ENCODE measurements at regions not wholly inside any gene's neighbourhood (a gene's known extent, or its start where the extent isn't known, plus 50 kb on each side); places are given as distances from the start of the nearest gene placed in this dataset.

- no peak overlapping the region for H3K4me2 ChIP-seq (ENCODE audit: control insufficient read depth, extremely low read depth, insufficient read depth, low read depth, low read length)
- no peaks in the 10 kb centered on the region for H3K4me1 ChIP-seq (ENCODE audit: control insufficient read depth, extremely low read depth, insufficient read depth, low read length)
- H3K4me3 ChIP-seq (ENCODE audit: control insufficient read depth in 2 of 3, extremely low read depth in 1 of 3, insufficient read depth in 2 of 3, low read depth in 1 of 3, low read length in 3 of 3), result no peak overlapping the region
- FAIRE-seq (no peak), DNase-seq (ENCODE audit: low read depth, low spot score) (no peak)
- H3K36me3 ChIP-seq (ENCODE audit: control insufficient read depth in 2 of 2, extremely low read depth in 1 of 2, insufficient read depth in 2 of 2, low read length in 2 of 2), result no peaks in the 10 kb centered on the region
- H3K79me2 ChIP-seq (ENCODE audit: control insufficient read depth, insufficient read depth, low read length), result no peaks in the 10 kb centered on the region
- H3K9me3 ChIP-seq (ENCODE audit: control insufficient read depth, low read depth, low read length), result no peaks in the 10 kb centered on the region
- H4K20me1 ChIP-seq (ENCODE audit: control insufficient read depth, extremely low read depth, insufficient read depth, low read length), result no peaks in the 10 kb centered on the region
- H3K27ac ChIP-seq (ENCODE audit: control insufficient read depth, insufficient read depth, low read length), result no peak overlapping the region
- H2AFZ ChIP-seq (ENCODE audit: control insufficient read depth, low read length), result no peak overlapping the region
- dilution Hi-C loops (cut with MboI; ENCODE audit: extremely low pct_ligation_motif_present, low sequenced_read_pairs), result no loop called here
- H3K27me3 ChIP-seq (ENCODE audit: control insufficient read depth, extremely low read depth, insufficient read depth, low read length), result no peaks in the 10 kb centered on the region
- no peak overlapping the region for H3K9ac ChIP-seq (ENCODE audit: control insufficient read depth, extremely low read depth, insufficient read depth, low read length)
- no peaks in the 10 kb centered on the region for H3K9me1 ChIP-seq (ENCODE audit: control insufficient read depth, extremely low read depth, insufficient read depth, low read length)
- TF ChIP-seq EZH2 (IDR thresholded peaks at IDR 0.05; ENCODE audit: low read length) (no peak), CTCF (optimal IDR thresholded peaks at IDR 0.05 in 1 of 3, IDR thresholded peaks at IDR 0.05 in 1 of 3, conservative IDR thresholded peaks at IDR 0.05 in 1 of 3; ENCODE audit: extremely low read depth in 1 of 3, insufficient read depth in 2 of 3, low read length in 3 of 3) (no peak)
Observed at GRCh38 chr16:5938607-5939006, 841.0 kb upstream of the EEF2KMT start.

- Histone ChIP-seq H3K27me3 (ENCODE audit: control insufficient read depth, extremely low read depth, insufficient read depth, low read length) (no peaks in the 10 kb centered on the region), H3K4me2 (ENCODE audit: control insufficient read depth, extremely low read depth, insufficient read depth, low read depth, low read length) (no peak overlapping the region), H2AFZ (ENCODE audit: control insufficient read depth, low read length) (no peak overlapping the region), H3K9me3 (ENCODE audit: control insufficient read depth, low read depth, low read length) (no peaks in the 10 kb centered on the region), H3K27ac (ENCODE audit: control insufficient read depth, insufficient read depth, low read length) (no peak overlapping the region), H3K9ac (ENCODE audit: control insufficient read depth, extremely low read depth, insufficient read depth, low read length) (no peak overlapping the region), H4K20me1 (ENCODE audit: control insufficient read depth, extremely low read depth, insufficient read depth, low read length) (no peaks in the 10 kb centered on the region), H3K36me3 (ENCODE audit: control insufficient read depth in 2 of 2, extremely low read depth in 1 of 2, insufficient read depth in 2 of 2, low read length in 2 of 2) (no peaks in the 10 kb centered on the region), H3K9me1 (ENCODE audit: control insufficient read depth, extremely low read depth, insufficient read depth, low read length) (no peaks in the 10 kb centered on the region), H3K4me3 (ENCODE audit: control insufficient read depth in 2 of 3, extremely low read depth in 1 of 3, insufficient read depth in 2 of 3, low read depth in 1 of 3, low read length in 3 of 3) (no peak overlapping the region), H3K79me2 (ENCODE audit: control insufficient read depth, insufficient read depth, low read length) (no peaks in the 10 kb centered on the region), H3K4me1 (ENCODE audit: control insufficient read depth, extremely low read depth, insufficient read depth, low read length) (no peaks in the 10 kb centered on the region)
- dilution Hi-C loops (cut with MboI; ENCODE audit: extremely low pct_ligation_motif_present, low sequenced_read_pairs), result no loop called here
- DNase-seq (ENCODE audit: low read depth, low spot score) (no peak), FAIRE-seq (no peak)
- TF ChIP-seq CTCF (optimal IDR thresholded peaks at IDR 0.05 in 1 of 3, IDR thresholded peaks at IDR 0.05 in 1 of 3, conservative IDR thresholded peaks at IDR 0.05 in 1 of 3; ENCODE audit: extremely low read depth in 1 of 3, insufficient read depth in 2 of 3, low read length in 3 of 3), result no peak
- TF ChIP-seq EZH2 (IDR thresholded peaks at IDR 0.05; ENCODE audit: low read length), result no peak
Observed at GRCh38 chr16:5932906-5933305, 835.3 kb upstream of the EEF2KMT start.

All from keratinocyte (primary cell).